GM12892 (cell line): ENCODE measurements at regions not wholly inside any gene's neighbourhood (a gene's known extent, or its start where the extent isn't known, plus 50 kb on each side); places are given as distances from the start of the nearest gene placed in this dataset.

Experiments used
- POLR2A ChIP-seq: IDR thresholded peaks from 2 replicates; pipeline ENCODE4 v1.6.1; 2011; ENCODE audit warnings: low read depth, low read length, control low read depth
- POLR2AphosphoS5 ChIP-seq: IDR thresholded peaks from 2 replicates; pipeline ENCODE4 v1.6.1; 2011; ENCODE audit warnings: low read depth, low read length, control low read depth
- TAF1 ChIP-seq: IDR thresholded peaks from 2 replicates; pipeline ENCODE4 v1.6.1; 2011; ENCODE audit warnings: low read depth, mild to moderate bottlenecking, control low read depth, low read length, borderline replicate concordance

DNA sequence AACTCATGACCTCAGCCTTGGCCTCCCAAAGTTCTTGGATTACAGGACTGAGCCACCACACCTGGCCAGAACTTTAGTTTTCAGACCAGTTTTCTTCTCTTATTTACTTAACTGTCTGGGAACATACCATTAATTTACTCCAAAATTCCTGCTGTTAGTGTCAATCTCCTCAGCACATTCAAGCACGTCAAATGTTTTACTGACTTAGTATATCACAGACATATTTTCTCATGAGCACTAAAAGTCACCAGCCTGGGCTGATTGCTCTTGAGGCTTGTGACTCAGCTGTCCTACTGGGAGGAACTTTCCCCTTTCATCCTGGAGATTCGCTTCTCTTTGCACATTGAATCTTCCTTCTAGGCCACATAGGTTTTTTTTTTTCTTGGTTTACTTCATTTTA is 109.6 kb downstream of the PCDH18 start:
- no peak for TF ChIP-seq POLR2AphosphoS5
- TF ChIP-seq POLR2A: no peak
- no peak for TF ChIP-seq TAF1
